Astrocyte (in vitro differentiated cells and primary cell): ENCODE measurements at regions not wholly inside any gene's neighbourhood (a gene's known extent, or its start where the extent isn't known, plus 50 kb on each side); places are given as distances from the start of the nearest gene placed in this dataset.
A peak's percentile ranks its signal among the peaks of the same experiment; 100 is the strongest.
"Not testable (repeated sequence)": the region's sequence is repeated elsewhere in the genome, so short reads cannot be mapped to it uniquely, and the experiment has no call there.

Experiments
- DNase-seq: peaks from one replicate; pipeline ENCODE4 v3.0.0-alpha.2; 2010; ENCODE audit warnings: low read depth
- FAIRE-seq: peaks from 2 replicates; lab custom pipeline; 2011; peaks lifted over from hg19 to GRCh38; lab: Jason Lieb, UNC
- H2AFZ ChIP-seq: 2 replicates; pipeline ENCODE4 v1.6.0; 2012; ENCODE audit warnings: low read depth, low read length, inconsistent platforms
- H3K27ac ChIP-seq: 2 replicates; pipeline ENCODE4 v1.5.1; 2011; ENCODE audit warnings: low read depth, low read length, inconsistent platforms
- H3K27me3 ChIP-seq: 2 replicates; pipeline ENCODE4 v1.6.0; 2011; ENCODE audit warnings: low read length, inconsistent platforms; ENCODE audit not compliant: insufficient read depth
- H3K36me3 ChIP-seq: 2 replicates; pipeline ENCODE4 v1.5.1; 2011; ENCODE audit warnings: low read length, inconsistent platforms; ENCODE audit not compliant: insufficient read depth
- H3K4me1 ChIP-seq: 2 replicates; pipeline ENCODE4 v1.5.1; 2011; ENCODE audit warnings: low read length, inconsistent platforms; ENCODE audit not compliant: insufficient read depth
- H3K4me2 ChIP-seq: 2 replicates; pipeline ENCODE4 v1.6.0; 2012; ENCODE audit warnings: low read length, inconsistent platforms
- H3K4me3 ChIP-seq: 2 replicates; pipeline ENCODE4 v1.5.1; 2011; ENCODE audit warnings: low read depth, mild to moderate bottlenecking, low read length, inconsistent platforms; ENCODE audit not compliant: insufficient read depth
- H3K79me2 ChIP-seq: 2 replicates; pipeline ENCODE4 v1.6.0; 2012; ENCODE audit warnings: mild to moderate bottlenecking, low read length, inconsistent platforms; ENCODE audit not compliant: insufficient read depth
- H3K9ac ChIP-seq: 2 replicates; pipeline ENCODE4 v1.6.0; 2012; ENCODE audit warnings: mild to moderate bottlenecking, low read length, inconsistent platforms
- H3K9me3 ChIP-seq: 2 replicates; pipeline ENCODE4 v1.5.1; 2012; ENCODE audit warnings: low read depth, mild to moderate bottlenecking, low read length, inconsistent platforms; ENCODE audit not compliant: insufficient read depth
- H4K20me1 ChIP-seq: 2 replicates; pipeline ENCODE4 v1.6.0; 2012; ENCODE audit warnings: low read length, inconsistent platforms; ENCODE audit not compliant: insufficient read depth
- H3K27ac Mint-ChIP-seq: one replicate; pipeline ENCODE4 v1.8.0; 2021; ENCODE audit warnings: mild to moderate bottlenecking, mixed read lengths; ENCODE audit not compliant: unreplicated experiment
- H3K27me3 Mint-ChIP-seq: one replicate; pipeline ENCODE4 v1.8.0; 2021; ENCODE audit warnings: low read depth, mixed read lengths; ENCODE audit not compliant: unreplicated experiment
- H3K36me3 Mint-ChIP-seq: one replicate; pipeline ENCODE4 v1.8.0; 2021; ENCODE audit warnings: low read depth, mixed read lengths; ENCODE audit not compliant: unreplicated experiment
- H3K4me1 Mint-ChIP-seq: one replicate; pipeline ENCODE4 v1.8.0; 2021; ENCODE audit warnings: low read depth, mixed read lengths; ENCODE audit not compliant: unreplicated experiment
- H3K4me3 Mint-ChIP-seq: one replicate; pipeline ENCODE4 v1.8.0; 2021; ENCODE audit warnings: mild to moderate bottlenecking, moderate library complexity, mixed read lengths; ENCODE audit not compliant: unreplicated experiment
- H3K9me3 Mint-ChIP-seq: one replicate; pipeline ENCODE4 v1.8.0; 2021; ENCODE audit warnings: mild to moderate bottlenecking, mixed read lengths; ENCODE audit not compliant: unreplicated experiment
- EZH2 ChIP-seq: IDR thresholded peaks from 2 replicates; pipeline ENCODE4 v1.6.1; 2012; ENCODE audit warnings: mild to moderate bottlenecking, low read length, inconsistent platforms; ENCODE audit not compliant: insufficient read depth
- TF ChIP-seq, protein P1 (sequence below): IDR thresholded peaks from 2 replicates; pipeline ENCODE4 v1.5.1; 2011; ENCODE audit warnings: low read depth, mild to moderate bottlenecking, inconsistent platforms, low read length, moderate library complexity; ENCODE audit not compliant: insufficient read depth

DNA sequence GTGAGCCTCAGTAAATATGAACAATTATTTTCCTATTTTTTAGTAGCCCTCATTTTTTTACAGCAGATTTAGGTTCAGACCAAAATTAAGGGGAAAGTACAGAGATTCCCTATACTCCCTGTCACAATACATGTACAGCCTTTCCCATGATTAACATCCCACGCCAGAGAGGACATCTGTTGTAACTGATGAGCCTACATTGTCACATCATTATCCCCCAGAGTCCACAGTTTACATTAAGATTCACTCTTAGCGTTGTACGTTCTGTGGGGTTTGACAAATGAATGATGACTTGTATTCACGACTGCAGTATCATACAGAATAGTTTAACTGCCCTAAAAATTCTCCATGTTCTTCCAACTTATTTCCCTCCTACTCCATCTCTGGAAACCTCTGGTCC, 262.3 kb upstream of the MSX2 start:
- no peaks in the 10 kb centered on the region for H3K27me3 ChIP-seq
- H3K4me2 ChIP-seq, result no peak overlapping the region
- no peak for DNase-seq
- H3K4me3 ChIP-seq, result no peak overlapping the region
- H3K9me3 Mint-ChIP-seq, result no peaks in the 10 kb centered on the region
- H2AFZ ChIP-seq, result no peak overlapping the region
- no peak overlapping the region for H3K4me3 Mint-ChIP-seq
- TF ChIP-seq, protein P1, sequence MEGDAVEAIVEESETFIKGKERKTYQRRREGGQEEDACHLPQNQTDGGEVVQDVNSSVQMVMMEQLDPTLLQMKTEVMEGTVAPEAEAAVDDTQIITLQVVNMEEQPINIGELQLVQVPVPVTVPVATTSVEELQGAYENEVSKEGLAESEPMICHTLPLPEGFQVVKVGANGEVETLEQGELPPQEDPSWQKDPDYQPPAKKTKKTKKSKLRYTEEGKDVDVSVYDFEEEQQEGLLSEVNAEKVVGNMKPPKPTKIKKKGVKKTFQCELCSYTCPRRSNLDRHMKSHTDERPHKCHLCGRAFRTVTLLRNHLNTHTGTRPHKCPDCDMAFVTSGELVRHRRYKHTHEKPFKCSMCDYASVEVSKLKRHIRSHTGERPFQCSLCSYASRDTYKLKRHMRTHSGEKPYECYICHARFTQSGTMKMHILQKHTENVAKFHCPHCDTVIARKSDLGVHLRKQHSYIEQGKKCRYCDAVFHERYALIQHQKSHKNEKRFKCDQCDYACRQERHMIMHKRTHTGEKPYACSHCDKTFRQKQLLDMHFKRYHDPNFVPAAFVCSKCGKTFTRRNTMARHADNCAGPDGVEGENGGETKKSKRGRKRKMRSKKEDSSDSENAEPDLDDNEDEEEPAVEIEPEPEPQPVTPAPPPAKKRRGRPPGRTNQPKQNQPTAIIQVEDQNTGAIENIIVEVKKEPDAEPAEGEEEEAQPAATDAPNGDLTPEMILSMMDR, result no peak
- TF ChIP-seq EZH2, result no peak
- no peaks in the 10 kb centered on the region for H3K79me2 ChIP-seq
- no peaks in the 10 kb centered on the region for H3K36me3 ChIP-seq
- no peaks in the 10 kb centered on the region for H3K36me3 Mint-ChIP-seq
- no peak overlapping the region for H3K27ac ChIP-seq
- H3K27me3 Mint-ChIP-seq, result peaks cover 9% of the 10 kb centered on the region
- H3K27ac Mint-ChIP-seq, result no peak overlapping the region
- no peaks in the 10 kb centered on the region for H4K20me1 ChIP-seq
- no peaks in the 10 kb centered on the region for H3K4me1 Mint-ChIP-seq
- no peak for FAIRE-seq
- H3K9me3 ChIP-seq, result no peaks in the 10 kb centered on the region
- no peak overlapping the region for H3K9ac ChIP-seq
- H3K4me1 ChIP-seq, result no peaks in the 10 kb centered on the region

GRCh38 chr5:174464504-174465165, 259.7 kb upstream of the MSX2 start:
- H3K9ac ChIP-seq, result no peak overlapping the region
- Mint-ChIP-seq H3K9me3 (peaks cover 6% of the 10 kb centered on the region), H3K4me3 (no peak overlapping the region), H3K36me3 (no peaks in the 10 kb centered on the region), H3K27ac (no peak overlapping the region), H3K4me1 (no peaks in the 10 kb centered on the region), H3K27me3 (peaks cover 12% of the 10 kb centered on the region)
- FAIRE-seq (no peak), DNase-seq (no peak)
- no peak overlapping the region for H2AFZ ChIP-seq
- TF ChIP-seq EZH2, result no peak
- TF ChIP-seq, protein P1, result peak; percentile 20
- no peaks in the 10 kb centered on the region for H3K4me1 ChIP-seq
- H3K79me2 ChIP-seq, result no peaks in the 10 kb centered on the region
- no peaks in the 10 kb centered on the region for H4K20me1 ChIP-seq
- no peaks in the 10 kb centered on the region for H3K27me3 ChIP-seq
- no peak overlapping the region for H3K27ac ChIP-seq
- H3K9me3 ChIP-seq, result no peaks in the 10 kb centered on the region
- H3K4me2 ChIP-seq, result no peak overlapping the region
- no peak overlapping the region for H3K4me3 ChIP-seq
- no peaks in the 10 kb centered on the region for H3K36me3 ChIP-seq

- FAIRE-seq, H3K9ac ChIP-seq, H3K4me2 ChIP-seq, H3K4me3 ChIP-seq, H3K4me1 ChIP-seq, H3K79me2 ChIP-seq, H3K27ac ChIP-seq, H3K27me3 ChIP-seq, H4K20me1 ChIP-seq, DNase-seq, H2AFZ ChIP-seq, H3K27me3 Mint-ChIP-seq, H3K36me3 Mint-ChIP-seq, H3K4me3 Mint-ChIP-seq, H3K4me1 Mint-ChIP-seq, H3K36me3 ChIP-seq, H3K27ac Mint-ChIP-seq, H3K9me3 ChIP-seq: not testable (repeated sequence)
- peaks cover 27% of the 10 kb centered on the region for H3K9me3 Mint-ChIP-seq
These were observed 252.9 kb upstream of the MSX2 start for GRCh38 chr5:174471528-174471927.
